HG03139 (cell line): ENCODE measurements at regions not wholly inside any gene's neighbourhood (a gene's known extent, or its start where the extent isn't known, plus 50 kb on each side); places are given as distances from the start of the nearest gene placed in this dataset.
"Not testable (repeated sequence)": the region's sequence is repeated elsewhere in the genome, so short reads cannot be mapped to it uniquely, and the experiment has no call there.

ENCODE experiments used
- ATAC-seq: cut with Tn5 transposase; IDR thresholded peaks from one replicate; pipeline ENCODE4 v1.9.1; 2021; ENCODE audit not compliant: unreplicated experiment

DNA sequence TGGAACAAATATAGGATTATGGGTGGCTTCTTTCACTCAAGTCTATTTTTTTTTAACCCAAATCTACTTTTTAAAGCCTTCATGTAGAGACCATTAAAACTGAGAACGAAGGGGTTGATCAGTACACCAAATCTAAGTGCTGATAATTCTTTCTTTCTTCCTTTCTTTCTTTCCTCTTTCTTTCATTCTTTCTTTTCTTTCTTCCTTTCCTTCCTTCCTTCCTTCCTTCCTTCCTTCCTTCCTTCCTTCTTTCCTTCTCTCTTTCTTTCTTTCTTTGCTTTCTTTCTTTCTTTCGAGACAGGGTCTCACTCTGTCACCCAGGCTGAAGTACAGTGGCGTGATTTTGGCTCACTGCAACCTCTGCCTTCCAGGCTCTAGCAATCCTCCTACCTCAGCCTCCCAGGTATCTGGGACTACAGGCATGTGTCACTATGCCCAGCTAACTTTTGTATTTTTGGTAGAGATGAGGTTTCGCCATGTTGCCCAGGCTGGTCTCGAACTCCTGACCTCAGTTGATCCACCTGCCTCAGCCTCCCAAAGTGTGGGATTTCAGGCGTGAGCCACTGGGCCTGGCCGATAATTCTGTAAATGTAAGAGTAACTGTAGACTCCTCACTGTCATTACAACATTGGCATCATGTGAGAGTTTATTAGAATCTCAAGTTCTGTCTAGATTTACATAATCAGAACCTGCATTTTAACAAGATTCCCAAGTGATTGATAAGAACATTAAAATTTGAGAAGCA is 236.4 kb downstream of the TFEC start:
- ATAC-seq = no peak

DNA sequence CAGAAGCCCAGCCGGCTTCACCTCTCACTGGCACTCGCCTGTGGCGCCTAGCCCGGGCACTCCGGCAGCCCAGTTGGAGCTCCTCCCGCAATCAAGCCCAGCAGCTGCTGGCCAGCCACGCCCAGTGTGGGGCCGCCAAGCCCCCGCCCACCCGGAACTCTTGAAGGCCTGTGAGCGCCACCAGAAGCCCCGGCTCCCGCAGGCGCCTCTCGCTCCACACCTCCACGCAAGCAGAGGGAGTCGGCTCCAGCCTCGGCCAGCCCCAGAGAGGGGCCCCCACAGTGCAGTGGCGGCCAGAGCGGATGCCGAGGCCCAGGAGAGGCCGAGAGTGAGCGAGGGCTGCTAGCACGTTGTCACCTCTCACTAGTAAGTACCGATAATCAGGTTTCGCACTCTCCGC is 240.7 kb downstream of the TFEC start:
- ATAC-seq = no peak

DNA sequence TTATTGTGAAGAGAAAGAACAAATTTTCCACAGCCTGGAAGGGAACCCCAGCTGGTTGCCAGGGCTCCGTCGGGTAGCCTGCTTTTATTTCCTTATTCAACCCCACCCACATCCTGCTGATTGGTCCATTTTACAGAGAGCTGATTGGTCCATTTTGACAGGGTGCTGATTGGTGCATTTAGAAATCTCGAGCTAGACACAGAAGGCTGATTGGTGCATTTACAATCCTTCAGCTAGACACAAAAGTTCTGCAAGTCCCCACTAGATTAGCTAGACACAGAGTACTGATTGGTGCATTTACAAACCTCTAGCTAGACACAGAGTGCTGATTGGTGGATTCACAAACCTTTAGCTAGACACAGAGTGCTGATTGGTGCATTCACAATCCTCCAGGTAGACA is 241.1 kb downstream of the TFEC start:
- ATAC-seq = not testable (repeated sequence)

DNA sequence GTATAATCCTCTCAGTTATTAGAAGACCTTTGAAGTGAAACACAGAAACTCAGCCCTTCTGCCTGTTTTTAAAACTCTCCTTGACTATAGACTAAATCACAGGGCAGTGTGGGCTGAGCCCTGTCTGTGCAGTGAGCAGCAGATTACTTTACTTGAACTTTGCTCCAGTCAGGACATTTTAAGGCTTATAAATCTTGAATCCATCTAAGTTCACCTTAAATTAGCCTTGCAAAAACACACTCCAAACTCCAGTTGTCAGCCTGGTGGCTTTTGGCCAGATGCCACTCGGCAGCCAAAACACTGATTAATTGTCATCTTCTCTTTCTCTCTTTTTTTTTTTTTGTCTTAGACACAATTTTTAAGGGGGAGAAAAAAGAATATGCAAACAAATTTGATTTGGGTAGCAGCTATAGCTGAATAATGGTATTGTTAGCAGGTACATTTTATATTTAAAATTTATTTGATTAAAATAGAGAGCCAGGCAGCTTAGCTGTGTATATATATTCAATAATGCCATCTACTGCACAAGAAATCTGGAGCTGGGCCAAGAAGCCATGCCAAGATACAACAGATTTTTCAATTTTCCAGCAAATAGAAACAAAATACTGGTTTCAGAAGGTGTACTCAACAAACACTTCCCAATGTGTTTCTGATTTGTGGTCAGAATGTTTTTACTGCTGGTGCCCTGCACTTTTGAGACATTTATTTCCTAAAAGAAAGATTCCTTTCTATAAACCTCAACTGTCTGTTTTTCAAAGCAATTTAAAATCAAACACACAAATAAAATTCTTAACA is 247.7 kb downstream of the TFEC start:
- no peak for ATAC-seq

DNA sequence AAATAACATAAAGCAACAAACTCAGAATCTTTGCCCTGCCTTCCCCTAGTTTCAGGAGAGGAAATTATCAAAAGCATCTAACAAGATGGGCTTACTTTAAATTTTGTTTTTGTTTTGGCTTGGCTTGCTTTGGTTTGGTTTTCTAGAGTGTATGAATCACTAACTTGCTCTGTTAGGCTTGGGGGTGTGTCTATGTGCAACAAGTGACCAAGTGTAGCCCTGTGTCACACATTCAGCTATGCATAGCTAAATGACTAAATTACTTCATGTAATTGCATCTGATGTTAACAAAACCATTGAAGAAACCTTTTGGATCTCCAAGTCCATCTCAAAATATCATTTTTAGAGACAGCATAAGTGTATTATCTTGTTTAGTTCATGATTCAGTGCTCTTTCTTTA is 251.0 kb downstream of the TFEC start:
- no peak for ATAC-seq

DNA sequence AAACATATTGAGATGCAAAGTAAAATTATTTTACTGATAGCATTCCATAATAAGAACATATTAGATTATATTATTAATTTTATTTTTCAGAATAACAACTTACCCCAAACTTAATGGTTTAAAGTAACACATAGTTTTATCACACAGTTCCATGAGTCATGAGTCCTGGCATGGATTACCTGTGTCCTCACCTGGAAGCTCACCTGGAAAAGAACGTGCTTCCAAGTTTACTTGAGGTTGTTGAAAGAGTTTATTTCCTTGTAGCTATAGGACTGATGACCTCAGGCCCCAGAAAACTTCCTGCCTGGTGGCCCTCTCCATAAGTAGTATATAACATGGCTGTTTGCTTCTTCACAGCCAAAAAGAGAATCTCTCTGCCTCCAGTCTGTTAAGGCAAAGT is 254.6 kb downstream of the TFEC start:
- no peak for ATAC-seq

DNA sequence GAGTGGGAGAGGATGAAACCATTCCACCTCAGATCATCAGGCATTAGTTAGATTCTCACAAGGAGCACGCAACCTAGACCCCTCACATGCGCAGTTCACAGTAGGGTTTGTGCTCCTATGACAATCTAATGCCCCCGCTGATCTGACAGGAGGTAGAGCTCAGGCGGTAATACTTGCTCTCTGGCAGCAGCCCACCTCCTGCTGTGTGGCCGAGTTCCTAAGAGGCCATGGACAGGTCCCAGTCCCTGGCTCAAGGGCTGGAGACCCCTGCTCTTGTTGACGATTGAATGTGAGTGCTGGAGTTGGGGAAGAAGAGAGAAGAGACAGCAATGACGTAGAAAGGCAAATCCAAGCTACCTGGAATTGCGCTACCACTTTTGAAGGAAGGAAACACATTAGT is 267.2 kb downstream of the TFEC start:
- no peak for ATAC-seq

DNA sequence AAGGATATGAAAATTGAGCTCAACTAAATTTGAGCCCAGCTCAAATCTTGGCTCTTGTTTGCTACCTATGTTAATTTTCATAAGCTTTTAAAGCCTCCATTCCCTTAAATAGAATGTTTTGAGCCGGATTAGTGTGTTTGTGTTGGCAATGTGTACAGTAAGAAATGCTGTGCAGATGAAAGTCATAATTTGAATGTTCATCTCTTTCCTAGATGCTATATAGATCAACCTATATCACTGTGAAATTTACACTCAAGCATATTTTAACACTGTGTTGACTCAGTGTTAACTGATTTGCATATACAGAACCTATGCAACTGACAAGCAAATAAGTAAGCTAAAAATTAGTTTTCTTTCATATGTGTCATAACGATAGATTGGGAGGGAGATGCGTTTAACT is 272.5 kb downstream of the TFEC start:
- ATAC-seq = no peak

DNA sequence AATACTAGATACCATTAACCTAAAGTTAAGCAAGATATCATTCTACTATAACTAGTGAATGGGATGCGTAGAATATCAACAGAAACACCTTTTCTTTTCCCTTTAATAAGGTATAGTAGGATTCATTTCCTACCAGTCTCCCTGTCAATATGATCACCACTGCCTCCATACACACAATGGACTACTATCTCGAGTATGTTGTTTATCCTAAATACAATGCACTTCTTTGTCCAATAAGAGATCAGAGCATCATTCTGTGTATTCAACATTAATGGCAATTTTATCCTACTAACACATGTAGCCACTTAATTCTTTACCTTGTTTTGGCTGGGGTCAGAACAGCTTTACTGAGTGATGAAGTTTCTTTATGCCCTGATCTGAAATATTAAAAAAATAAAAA is 276.3 kb downstream of the TFEC start:
- ATAC-seq = no peak

DNA sequence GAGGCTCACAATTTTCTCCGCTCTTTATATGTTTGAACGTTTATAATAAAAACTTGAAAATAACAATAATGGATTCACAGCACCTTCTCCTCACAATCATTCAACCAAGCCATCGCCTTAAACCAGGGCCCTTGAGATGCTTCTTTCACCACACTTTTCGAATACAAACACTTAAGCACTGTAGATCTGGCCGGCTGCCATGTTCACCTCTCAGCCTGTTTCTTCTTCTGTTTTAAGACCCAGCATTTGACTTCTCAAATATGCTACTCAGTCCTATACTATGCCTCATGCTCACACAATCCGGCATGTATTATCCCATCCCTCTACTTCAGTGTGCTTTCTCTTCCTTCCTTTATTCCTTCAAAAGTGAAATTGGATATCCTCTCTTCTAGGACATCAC is 280.6 kb downstream of the TFEC start:
- ATAC-seq = no peak

DNA sequence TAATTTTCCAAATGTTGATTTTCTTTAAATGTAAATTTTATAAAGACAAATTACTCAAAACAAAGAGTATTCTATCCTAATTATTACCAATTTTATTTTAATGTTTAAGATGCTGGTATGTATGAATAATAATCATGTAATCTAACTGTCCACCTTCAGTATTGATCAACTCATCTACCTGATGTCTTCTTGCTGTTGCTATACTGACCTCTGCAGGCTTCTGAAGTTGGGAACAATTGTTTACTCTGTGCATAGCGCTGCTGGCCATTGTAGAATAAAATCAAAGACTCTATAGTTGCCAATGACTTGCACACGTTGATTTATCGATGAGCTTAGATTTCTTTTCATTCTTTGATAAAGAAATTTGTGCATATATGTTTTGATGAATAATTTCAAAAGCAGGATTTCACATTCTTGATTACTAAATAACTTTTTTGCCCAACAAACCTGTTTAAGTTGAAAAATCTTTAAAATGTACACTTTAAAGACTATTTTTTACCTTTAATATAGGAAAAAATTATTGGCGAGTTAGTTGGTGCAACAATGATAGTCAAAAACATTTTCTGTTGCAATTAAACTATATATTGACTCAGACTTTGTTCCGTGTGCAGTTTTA is 282.3 kb downstream of the TFEC start:
- no peak for ATAC-seq

DNA sequence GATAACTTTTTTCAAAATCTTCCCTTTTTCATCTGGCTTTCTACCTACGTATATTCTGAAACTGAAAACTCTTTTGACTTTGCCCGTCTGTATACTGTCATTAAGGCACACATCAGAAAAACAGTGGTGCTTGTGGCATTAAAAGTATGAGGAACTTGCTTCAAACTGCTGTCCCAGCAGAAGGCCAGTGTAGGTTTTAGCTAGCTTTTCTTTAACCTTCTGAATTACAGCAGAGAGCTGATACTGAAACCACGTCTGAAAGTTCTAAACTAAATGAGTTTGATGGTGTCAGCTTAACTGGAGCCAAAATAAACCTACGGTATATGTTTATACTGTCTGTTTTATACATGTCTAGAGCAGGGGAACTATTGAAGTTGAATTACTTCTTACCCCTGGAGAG is 283.4 kb downstream of the TFEC start:
- no peak for ATAC-seq

DNA sequence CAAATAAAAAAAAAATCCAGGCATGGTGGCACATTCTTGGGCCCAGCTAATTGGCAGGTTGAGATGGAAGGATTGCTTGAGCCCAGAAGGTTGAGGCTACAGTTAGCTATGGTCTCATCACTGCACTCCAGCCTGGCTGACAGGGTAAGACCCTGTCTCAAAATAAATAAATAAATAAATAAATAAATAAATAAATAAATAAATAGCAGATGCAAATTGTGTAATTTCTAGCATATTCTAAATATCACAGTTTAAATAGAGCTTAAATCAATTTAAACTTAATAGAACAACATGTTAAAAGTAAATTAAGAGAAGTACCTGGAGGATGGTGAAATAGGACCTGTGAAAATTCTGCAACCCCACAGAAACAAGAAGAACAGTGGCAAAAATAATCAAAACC is 290.5 kb downstream of the TFEC start:
- ATAC-seq = no peak

DNA sequence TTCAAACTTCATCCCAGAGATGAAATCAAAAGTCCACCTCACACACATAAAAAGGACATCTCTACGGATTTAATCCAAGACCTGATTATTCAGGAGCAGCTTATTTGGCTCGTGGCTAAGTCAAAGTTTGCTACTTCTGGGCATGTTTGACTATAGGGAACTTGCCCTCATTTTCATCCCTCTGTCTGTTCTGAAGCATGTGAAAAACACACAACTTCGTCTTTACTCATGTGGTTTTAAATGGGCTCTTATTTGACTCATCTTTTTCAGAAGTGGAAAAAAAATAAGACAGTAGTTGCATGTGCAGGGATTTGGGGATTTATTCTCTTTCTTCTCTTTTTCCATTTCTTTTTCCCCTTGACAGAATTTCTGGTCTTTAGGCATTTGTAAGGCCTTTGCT is 295.9 kb downstream of the TFEC start:
- no peak for ATAC-seq

DNA sequence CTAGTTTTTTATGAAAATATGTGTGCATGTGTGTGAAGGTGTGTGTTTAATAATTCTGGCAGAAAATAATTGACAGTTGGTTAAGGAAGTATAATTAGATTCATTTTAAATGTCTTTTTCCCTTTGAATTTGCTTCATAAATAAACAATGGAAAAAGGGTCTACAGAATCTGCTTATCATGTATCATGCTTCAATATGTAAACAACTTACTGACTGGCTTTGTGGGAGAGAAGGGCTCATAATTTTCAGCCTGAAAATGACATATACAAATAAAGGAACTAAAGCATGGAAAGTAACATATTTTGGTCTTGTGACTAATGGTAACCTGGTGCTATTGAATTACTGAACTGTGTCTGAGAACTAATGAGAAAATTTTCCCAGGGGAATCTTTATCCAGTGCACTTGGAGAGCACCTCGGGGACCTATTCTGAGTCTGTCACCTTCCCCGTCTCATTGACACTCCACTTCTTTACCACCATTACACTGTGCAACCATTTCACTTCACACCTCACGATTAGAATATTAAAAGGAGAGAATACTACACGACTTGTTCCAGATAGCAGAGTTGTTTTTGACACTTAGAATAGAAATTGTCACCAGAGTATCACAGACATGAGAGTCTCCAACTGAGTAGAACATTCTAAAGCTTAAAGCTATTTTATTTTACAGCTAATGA is 298.6 kb downstream of the TFEC start:
- ATAC-seq = no peak

DNA sequence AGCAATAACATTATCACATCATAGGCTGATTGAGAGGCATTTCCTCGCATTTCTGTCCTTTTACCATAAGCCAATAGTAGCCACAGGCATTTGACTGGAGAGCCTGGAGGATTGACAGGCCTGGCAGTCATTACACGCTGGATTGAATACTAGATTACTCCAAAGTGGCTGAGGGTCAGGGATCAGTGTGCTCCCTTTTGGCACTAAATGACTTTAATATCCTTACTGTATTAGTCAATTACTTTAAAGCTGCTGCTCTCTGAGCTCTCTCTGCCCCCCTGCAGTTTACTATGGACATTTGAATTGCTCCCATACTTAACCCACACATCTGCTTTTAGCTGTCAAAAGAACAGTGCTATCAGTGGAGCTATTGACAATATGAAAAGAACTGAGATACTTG is 302.0 kb downstream of the TFEC start:
- no peak for ATAC-seq

DNA sequence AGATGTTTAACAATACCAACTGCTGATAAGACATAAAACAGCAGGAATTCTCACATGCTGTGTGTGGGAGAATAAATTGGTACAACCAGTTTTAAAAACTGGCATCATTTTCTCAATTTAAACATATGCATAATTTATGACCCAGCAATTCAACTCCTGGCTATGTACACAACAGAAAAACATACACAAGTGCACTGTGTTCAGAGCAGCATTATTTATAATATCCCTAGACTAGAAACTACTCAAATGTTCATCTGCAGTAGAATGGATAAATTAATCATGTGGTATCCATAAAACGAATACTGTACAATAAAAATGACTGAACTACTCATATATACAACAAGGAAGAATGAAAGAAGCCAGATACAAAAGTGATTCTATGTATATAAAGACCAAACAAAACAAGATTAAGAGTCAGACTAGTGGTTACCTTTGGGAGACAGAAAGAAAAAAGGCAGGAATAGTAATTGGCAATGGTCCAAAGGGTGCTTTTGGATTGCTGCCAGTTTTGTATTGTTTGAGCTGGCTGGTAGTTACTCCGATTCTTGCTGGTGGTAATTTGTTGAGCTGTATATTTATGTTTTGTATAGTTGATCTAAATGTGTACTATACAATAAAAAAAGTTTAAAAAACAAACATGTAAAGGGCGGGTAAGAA is 306.0 kb downstream of the TFEC start:
- no peak for ATAC-seq

DNA sequence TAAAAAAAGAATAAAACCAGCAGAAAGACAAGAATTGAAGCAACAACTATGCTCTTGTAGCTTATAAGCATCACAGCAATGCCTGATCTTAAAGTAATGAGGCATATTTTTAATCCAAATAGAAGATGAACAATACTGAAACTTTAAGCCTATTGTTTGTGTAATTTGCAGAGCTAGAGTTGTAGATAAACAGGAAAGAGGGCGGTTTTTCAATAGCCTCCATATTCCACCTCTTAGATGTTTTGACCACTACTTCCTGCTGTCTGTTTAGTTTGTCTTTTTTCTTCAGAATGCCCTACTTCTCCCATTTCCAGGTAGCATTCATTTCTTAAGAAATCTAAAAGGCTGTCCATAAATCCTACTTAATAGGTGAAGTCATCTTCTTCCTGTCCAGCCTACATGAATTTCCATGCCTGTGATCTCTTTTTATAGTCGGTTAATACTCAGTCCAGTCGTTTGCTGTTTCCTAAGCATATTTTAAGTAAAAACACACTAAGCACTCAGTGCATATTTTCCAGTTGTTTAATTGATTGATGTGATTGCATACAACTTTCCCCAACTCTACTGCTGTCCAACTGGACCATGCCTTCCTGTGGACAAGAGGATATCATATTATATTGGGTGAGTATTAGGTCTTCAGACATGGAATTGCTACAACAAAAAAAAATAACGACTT is 308.1 kb downstream of the TFEC start:
- no peak for ATAC-seq

DNA sequence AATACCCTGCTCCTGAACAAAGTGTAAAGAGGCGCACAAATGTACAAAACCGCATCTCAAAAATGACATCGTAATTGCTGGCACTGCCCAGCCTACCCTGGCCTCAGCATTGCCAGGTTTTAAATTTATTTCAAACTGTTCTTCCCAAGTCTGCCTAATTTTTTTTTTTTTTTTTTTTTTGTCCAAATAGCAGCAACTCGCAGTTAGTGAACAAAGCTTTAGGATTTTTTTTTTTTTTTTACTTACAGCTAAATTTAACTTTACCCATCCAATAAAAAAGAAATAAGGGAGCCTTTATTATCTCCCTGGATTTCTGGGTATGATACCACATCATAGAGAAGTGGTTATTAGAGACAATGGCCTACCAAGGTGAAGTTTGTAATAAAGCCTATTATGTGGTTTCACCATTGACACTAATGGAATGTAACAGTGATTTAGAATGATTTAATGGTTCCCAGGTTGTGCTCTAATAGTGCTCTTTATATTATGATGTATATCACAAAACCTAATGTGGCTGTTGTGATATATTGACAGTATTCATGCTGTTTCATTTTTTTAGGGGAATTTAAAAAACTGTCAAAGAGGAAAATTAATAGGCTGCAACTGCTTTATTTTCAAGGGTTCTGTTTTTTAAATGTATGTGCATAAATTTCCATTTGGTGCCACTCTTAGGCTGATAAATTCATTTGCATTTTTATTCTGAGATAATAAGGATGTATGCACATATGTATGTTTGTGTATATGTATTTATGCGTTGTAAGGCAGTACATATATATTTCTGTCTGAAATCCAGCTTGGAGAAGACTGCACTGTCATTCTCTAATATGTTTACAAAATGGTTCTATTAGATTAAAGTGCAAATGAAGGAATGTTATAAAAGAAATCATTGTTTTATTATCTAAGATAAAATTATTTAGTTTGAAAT is 309.0 kb downstream of the TFEC start:
- no peak for ATAC-seq

DNA sequence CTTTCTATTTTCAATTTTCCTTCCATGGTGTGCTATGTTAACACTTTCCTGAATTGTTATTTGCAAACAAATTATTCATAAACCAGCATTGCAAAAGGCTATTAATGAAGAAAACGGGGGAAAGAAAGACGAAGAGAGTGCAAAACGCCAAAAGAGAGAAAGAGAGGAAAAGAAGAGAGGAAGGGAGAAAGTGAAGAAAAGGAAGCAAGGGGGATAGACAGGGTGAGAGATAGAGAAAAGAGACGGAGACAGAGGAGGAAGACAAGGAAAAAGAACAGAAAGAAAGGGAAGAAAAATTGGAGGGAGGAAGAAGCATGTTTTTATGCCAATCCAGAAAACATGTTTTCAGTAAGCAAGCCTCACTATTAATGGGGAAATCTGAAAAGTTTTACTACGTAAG is 310.6 kb downstream of the TFEC start:
- ATAC-seq = no peak
